ENCODE measurements at regions not wholly inside any gene's neighbourhood (a gene's known extent, or its start where the extent isn't known, plus 50 kb on each side); places are given as distances from the start of the nearest gene placed in this dataset.

GRCh38 chr2:150608341-150608740 is 120.9 kb upstream of the RND3 start (continued):
- no peak for TF ChIP-seq EGR2 (tag by site-specific recombination; IDR thresholded peaks at IDR 0.05; ENCODE audit: low read depth)
- no peak for TF ChIP-seq ZNF280D (tag by site-specific recombination; IDR thresholded peaks at IDR 0.05)
- no peak for TF ChIP-seq TRIM28 (IDR thresholded peaks at IDR 0.05; ENCODE audit: borderline replicate concordance, low read length)
- no peak for TF ChIP-seq ZNF501 (tag by site-specific recombination; IDR thresholded peaks at IDR 0.05)
- TF ChIP-seq ZNF426 (tag by site-specific recombination; IDR thresholded peaks at IDR 0.05) = no peak
- TF ChIP-seq ZBTB6 (tag by site-specific recombination; IDR thresholded peaks at IDR 0.05) = no peak
- no peak for TF ChIP-seq ZNF626 (tag by site-specific recombination; IDR thresholded peaks at IDR 0.05)
- no peak for TF ChIP-seq ZNF2 (tag by site-specific recombination; IDR thresholded peaks at IDR 0.05)

- no peak overlapping the region for H3K27ac ChIP-seq (ENCODE audit: extremely low read depth, low read depth, low read length)
- POLR2A ChIA-PET = no interaction called here
- no peak for TF ChIP-seq ZNF311 (tag by site-specific recombination; IDR thresholded peaks at IDR 0.05; ENCODE audit: borderline replicate concordance)
- TF ChIP-seq ZNF473 (tag by site-specific recombination; IDR thresholded peaks at IDR 0.05) = no peak
- no peak for TF ChIP-seq ZNF596 (tag by site-specific recombination; IDR thresholded peaks at IDR 0.05)
- no peak for TF ChIP-seq ZNF266 (tag by site-specific recombination; IDR thresholded peaks at IDR 0.05; ENCODE audit: low read depth)
- no peak for TF ChIP-seq ZNF664 (tag by site-specific recombination; IDR thresholded peaks at IDR 0.05)
- no peak for TF ChIP-seq SP2 (tag by site-specific recombination; IDR thresholded peaks at IDR 0.05)
- TF ChIP-seq ZNF626 (tag by site-specific recombination; IDR thresholded peaks at IDR 0.05) = no peak
- no peak for TF ChIP-seq ZNF488 (tag by site-specific recombination; IDR thresholded peaks at IDR 0.05)
- TF ChIP-seq PRDM2 (tag by site-specific recombination; IDR thresholded peaks at IDR 0.05; ENCODE audit: borderline replicate concordance) = no peak
- TF ChIP-seq ZNF544 (tag by site-specific recombination; IDR thresholded peaks at IDR 0.05) = no peak
- no peak for TF ChIP-seq YY2 (tag by site-specific recombination; IDR thresholded peaks at IDR 0.05)
- TF ChIP-seq ZNF10 (tag by site-specific recombination; IDR thresholded peaks at IDR 0.05) = no peak
- no peak for TF ChIP-seq PRDM4 (tag by site-specific recombination; IDR thresholded peaks at IDR 0.05)
- no peak for TF ChIP-seq ZBTB44 (tag by site-specific recombination; IDR thresholded peaks at IDR 0.05)
- TF ChIP-seq ZNF549 (tag by site-specific recombination; IDR thresholded peaks at IDR 0.05) = no peak
- no peak for TF ChIP-seq ZSCAN23 (tag by site-specific recombination; IDR thresholded peaks at IDR 0.05)
Measured at GRCh38 chr2:150607390-150607811, 119.9 kb upstream of the RND3 start.

More at GRCh38 chr2:150607390-150607811, 119.9 kb upstream of the RND3 start:
- H3K36me3 ChIP-seq (ENCODE audit: control insufficient read depth in 2 of 2, insufficient read depth in 1 of 2, low read length in 2 of 2) = no peaks in the 10 kb centered on the region
- CTCF ChIA-PET = no interaction called here
- no peak overlapping the region for H3K4me3 ChIP-seq (ENCODE audit: low read depth, low read length)
- H3K9me3 ChIP-seq (ENCODE audit: control insufficient read depth, insufficient read depth, low read depth, low read length) = no peaks in the 10 kb centered on the region
- no peaks in the 10 kb centered on the region for H3K4me1 ChIP-seq (ENCODE audit: control insufficient read depth, insufficient read depth, low read length)

All from HEK293 (cell line).